ENCODE measurements at regions not wholly inside any gene's neighbourhood (a gene's known extent, or its start where the extent isn't known, plus 50 kb on each side); places are given as distances from the start of the nearest gene placed in this dataset.
A peak's percentile ranks its signal among the peaks of the same experiment; 100 is the strongest.

DNA sequence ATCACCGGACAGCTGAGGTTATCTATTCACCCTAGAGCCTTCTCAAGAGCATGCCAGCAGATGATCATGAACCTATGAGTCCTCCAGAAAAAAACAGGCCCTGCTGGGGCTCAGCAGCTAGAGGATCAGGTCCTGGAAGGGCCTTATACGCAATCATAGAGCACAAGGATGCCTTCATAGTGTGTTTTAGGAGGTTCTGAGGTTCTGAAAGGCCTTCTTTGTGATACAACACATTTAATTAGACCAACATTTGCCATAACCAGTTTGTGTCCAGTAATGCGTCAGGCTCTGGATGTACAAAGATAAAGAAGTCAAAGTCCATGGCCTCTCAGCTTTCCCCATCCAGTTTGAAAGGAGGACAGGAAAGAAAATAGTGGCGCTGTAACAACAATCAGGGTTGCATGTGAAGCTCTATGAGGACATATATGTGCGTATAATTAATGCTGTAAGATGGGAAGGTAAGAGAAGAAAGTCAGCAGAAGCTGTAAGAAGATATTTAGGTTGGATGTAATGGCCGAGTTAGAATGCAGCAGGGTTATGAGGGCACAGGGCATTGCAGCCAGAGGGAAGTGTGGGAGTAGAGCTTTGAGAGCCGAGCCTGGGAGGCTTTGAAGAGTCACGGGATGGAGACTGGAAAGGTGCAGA is 302.6 kb upstream of the TBL1XR1 start (continued):
- TF ChIP-seq, protein P1, sequence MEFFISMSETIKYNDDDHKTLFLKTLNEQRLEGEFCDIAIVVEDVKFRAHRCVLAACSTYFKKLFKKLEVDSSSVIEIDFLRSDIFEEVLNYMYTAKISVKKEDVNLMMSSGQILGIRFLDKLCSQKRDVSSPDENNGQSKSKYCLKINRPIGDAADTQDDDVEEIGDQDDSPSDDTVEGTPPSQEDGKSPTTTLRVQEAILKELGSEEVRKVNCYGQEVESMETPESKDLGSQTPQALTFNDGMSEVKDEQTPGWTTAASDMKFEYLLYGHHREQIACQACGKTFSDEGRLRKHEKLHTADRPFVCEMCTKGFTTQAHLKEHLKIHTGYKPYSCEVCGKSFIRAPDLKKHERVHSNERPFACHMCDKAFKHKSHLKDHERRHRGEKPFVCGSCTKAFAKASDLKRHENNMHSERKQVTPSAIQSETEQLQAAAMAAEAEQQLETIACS (CRISPR knock-in tag; IDR thresholded peaks at IDR 0.05), result no peak
- TF ChIP-seq ZKSCAN1 (IDR thresholded peaks at IDR 0.05; ENCODE audit: low read length) (no peak), BORCS8-MEF2B (CRISPR knock-in tag; IDR thresholded peaks at IDR 0.05) (no peak), CEBPB (IDR thresholded peaks at IDR 0.05; ENCODE audit: borderline replicate concordance, low read depth, low read length) (0 out of 2 replicates have a peak, but pooled peaks have one; percentile 25), FOXJ3 (CRISPR knock-in tag; IDR thresholded peaks at IDR 0.05; ENCODE audit: borderline replicate concordance) (peak; percentile 67; the same call in 1 of the 2 replicates), ZFP62 (CRISPR knock-in tag; IDR thresholded peaks at IDR 0.05) (no peak), PAWR (CRISPR knock-in tag; IDR thresholded peaks at IDR 0.05; ENCODE audit: borderline replicate concordance) (no peak), KMT2A (CRISPR knock-in tag; IDR thresholded peaks at IDR 0.05) (no peak), EHMT2 (IDR thresholded peaks at IDR 0.05; ENCODE audit: borderline replicate concordance, low read depth, low read length) (0 out of 2 replicates have a peak, but pooled peaks have one; percentile 85), NKX3-1 (CRISPR knock-in tag; IDR thresholded peaks at IDR 0.05) (no peak), TARDBP (CRISPR knock-in tag; IDR thresholded peaks at IDR 0.05) (peak; percentile 50; the same call in 1 of the 2 replicates), ZNF660 (CRISPR knock-in tag; IDR thresholded peaks at IDR 0.05; ENCODE audit: borderline replicate concordance, low read depth) (no peak), NCOA5 (CRISPR knock-in tag; IDR thresholded peaks at IDR 0.05) (no peak), ZNF570 (CRISPR knock-in tag; IDR thresholded peaks at IDR 0.05; ENCODE audit: borderline replicate concordance) (no peak), JUND (CRISPR knock-in tag; IDR thresholded peaks at IDR 0.05) (no peak)
- TF ChIP-seq, protein P2, sequence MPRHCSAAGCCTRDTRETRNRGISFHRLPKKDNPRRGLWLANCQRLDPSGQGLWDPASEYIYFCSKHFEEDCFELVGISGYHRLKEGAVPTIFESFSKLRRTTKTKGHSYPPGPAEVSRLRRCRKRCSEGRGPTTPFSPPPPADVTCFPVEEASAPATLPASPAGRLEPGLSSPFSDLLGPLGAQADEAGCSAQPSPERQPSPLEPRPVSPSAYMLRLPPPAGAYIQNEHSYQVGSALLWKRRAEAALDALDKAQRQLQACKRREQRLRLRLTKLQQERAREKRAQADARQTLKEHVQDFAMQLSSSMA (CRISPR knock-in tag; IDR thresholded peaks at IDR 0.05), result no peak
- TF ChIP-seq, protein P3, sequence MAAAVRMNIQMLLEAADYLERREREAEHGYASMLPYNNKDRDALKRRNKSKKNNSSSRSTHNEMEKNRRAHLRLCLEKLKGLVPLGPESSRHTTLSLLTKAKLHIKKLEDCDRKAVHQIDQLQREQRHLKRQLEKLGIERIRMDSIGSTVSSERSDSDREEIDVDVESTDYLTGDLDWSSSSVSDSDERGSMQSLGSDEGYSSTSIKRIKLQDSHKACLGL (CRISPR knock-in tag; IDR thresholded peaks at IDR 0.05), result no peak
- TF ChIP-seq, protein P4, sequence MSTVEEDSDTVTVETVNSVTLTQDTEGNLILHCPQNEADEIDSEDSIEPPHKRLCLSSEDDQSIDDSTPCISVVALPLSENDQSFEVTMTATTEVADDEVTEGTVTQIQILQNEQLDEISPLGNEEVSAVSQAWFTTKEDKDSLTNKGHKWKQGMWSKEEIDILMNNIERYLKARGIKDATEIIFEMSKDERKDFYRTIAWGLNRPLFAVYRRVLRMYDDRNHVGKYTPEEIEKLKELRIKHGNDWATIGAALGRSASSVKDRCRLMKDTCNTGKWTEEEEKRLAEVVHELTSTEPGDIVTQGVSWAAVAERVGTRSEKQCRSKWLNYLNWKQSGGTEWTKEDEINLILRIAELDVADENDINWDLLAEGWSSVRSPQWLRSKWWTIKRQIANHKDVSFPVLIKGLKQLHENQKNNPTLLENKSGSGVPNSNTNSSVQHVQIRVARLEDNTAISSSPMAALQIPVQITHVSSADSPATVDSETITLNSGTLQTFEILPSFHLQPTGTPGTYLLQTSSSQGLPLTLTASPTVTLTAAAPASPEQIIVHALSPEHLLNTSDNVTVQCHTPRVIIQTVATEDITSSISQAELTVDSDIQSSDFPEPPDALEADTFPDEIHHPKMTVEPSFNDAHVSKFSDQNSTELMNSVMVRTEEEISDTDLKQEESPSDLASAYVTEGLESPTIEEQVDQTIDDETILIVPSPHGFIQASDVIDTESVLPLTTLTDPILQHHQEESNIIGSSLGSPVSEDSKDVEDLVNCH (CRISPR knock-in tag; IDR thresholded peaks at IDR 0.05), result no peak
- TF ChIP-seq, protein P5, sequence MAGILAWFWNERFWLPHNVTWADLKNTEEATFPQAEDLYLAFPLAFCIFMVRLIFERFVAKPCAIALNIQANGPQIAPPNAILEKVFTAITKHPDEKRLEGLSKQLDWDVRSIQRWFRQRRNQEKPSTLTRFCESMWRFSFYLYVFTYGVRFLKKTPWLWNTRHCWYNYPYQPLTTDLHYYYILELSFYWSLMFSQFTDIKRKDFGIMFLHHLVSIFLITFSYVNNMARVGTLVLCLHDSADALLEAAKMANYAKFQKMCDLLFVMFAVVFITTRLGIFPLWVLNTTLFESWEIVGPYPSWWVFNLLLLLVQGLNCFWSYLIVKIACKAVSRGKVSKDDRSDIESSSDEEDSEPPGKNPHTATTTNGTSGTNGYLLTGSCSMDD (CRISPR knock-in tag; IDR thresholded peaks at IDR 0.05), result no peak
- TF ChIP-seq, protein P6, sequence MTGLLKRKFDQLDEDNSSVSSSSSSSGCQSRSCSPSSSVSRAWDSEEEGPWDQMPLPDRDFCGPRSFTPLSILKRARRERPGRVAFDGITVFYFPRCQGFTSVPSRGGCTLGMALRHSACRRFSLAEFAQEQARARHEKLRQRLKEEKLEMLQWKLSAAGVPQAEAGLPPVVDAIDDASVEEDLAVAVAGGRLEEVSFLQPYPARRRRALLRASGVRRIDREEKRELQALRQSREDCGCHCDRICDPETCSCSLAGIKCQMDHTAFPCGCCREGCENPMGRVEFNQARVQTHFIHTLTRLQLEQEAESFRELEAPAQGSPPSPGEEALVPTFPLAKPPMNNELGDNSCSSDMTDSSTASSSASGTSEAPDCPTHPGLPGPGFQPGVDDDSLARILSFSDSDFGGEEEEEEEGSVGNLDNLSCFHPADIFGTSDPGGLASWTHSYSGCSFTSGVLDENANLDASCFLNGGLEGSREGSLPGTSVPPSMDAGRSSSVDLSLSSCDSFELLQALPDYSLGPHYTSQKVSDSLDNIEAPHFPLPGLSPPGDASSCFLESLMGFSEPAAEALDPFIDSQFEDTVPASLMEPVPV (CRISPR knock-in tag; IDR thresholded peaks at IDR 0.05), result no peak
- TF ChIP-seq, protein P7, sequence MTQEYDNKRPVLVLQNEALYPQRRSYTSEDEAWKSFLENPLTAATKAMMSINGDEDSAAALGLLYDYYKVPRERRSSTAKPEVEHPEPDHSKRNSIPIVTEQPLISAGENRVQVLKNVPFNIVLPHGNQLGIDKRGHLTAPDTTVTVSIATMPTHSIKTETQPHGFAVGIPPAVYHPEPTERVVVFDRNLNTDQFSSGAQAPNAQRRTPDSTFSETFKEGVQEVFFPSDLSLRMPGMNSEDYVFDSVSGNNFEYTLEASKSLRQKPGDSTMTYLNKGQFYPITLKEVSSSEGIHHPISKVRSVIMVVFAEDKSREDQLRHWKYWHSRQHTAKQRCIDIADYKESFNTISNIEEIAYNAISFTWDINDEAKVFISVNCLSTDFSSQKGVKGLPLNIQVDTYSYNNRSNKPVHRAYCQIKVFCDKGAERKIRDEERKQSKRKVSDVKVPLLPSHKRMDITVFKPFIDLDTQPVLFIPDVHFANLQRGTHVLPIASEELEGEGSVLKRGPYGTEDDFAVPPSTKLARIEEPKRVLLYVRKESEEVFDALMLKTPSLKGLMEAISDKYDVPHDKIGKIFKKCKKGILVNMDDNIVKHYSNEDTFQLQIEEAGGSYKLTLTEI (CRISPR knock-in tag; conservative IDR thresholded peaks at IDR 0.05), result no peak
